ENCODE measurements at regions not wholly inside any gene's neighbourhood (a gene's known extent, or its start where the extent isn't known, plus 50 kb on each side); places are given as distances from the start of the nearest gene placed in this dataset.
"Not testable (repeated sequence)": the region's sequence is repeated elsewhere in the genome, so short reads cannot be mapped to it uniquely, and the experiment has no call there.

DNA sequence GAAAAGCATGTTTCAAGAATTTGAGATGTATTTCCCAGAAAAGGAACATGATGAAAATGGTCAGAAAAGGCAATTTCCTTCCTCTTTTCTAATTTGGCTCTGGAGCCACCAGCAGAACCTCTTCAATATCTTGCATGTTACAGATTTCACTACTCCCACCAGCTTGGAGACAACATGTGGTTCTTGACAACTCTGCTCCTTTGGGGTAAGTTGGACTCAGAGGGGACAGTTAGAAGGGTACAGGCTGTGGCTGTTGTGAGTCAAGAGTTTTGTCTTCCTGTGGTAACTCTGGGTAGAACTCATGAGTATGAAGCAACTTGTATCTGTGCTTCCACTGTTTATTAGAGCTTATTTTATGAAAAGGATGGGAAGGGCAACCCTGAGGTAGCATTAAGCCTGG, 96.9 kb downstream of the FAM72B start:
- not testable (repeated sequence) for DNase-seq (ENCODE audit: extremely low read depth in 1 of 11, low read depth in 9 of 11, low spot score in 4 of 11)

DNA sequence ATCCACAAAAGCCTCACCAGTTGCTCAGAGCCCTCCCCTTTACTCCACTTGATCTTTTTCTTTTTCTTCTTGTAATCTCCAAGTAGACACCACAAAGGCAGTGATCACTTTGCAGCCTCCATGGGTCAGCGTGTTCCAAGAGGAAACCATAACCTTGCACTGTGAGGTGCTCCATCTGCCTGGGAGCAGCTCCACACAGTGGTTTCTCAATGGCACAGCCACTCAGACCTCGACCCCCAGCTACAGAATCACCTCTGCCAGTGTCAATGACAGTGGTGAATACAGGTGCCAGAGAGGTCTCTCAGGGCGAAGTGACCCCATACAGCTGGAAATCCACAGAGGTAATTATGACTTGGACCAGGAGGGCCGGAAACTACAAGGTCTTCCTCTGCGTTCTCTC, 95.6 kb downstream of the FAM72B start:
- DNase-seq (ENCODE audit: extremely low read depth in 1 of 11, low read depth in 9 of 11, low spot score in 4 of 11): not testable (repeated sequence)

DNA sequence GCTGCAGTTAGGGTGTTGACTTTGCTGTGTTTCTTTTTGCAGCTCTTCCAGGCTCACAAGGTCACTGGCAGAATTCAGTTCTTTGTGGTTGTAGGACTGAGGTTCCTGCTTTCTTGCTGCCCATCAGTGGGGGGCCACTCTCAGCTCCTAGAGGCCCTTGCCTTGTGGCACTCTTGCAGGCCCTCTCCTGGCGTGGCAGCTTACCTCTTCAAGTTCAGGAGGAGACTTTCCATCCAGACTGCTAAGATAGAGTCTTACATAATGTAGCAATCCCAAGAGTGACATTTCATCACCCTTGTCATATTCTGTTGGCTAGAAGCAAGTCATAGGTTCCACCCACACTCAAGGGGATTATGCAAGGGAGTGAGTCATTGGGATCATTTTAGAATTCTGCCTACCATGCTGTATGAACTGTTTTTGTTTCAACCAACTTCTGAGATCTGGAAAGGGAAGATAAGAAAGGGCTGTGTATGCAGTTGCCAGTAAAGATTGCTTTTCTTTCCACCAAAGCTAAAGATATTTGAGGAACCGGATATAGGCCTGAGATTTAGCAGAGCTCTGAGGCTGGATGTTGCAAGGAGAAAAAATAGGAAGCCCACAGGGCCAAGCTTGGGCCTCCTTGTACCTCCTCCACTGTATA, 91.7 kb downstream of the FAM72B start:
- not testable (repeated sequence) for DNase-seq (ENCODE audit: extremely low read depth in 1 of 11, low read depth in 9 of 11, low spot score in 4 of 11)

DNA sequence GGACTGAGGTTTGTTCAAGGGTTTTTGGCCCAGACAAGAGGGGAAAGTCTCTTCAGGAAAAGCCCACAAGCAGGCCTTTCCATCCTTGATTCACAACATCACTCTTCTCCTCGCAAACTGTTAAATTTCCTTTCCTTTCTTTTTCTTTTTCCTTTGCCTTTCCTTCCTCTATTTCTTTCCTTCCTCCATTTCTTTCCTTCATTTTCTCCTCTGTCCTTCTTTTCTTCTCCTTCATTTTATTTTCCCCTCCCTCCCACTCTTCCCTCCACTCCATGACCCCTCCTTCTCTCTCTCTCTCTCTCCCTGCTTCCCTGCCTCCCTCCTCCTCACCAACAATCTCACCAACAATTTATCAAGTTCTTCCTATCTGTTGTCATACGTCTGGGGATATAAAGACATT, 89.1 kb downstream of the FAM72B start:
- not testable (repeated sequence) for DNase-seq (ENCODE audit: extremely low read depth in 1 of 11, low read depth in 9 of 11, low spot score in 4 of 11)

GRCh38 chr1:121097127-121097866, 86.8 kb downstream of the FAM72B start:
- peak in 7 of 11 donors; percentile 41 to 73 (median 63) for DNase-seq (ENCODE audit: extremely low read depth in 1 of 11, low read depth in 9 of 11, low spot score in 4 of 11)

GRCh38 chr1:121097867-121098215, 86.3 kb downstream of the FAM72B start:
- peak in 1 of 11 donors; percentile 6 for DNase-seq (ENCODE audit: extremely low read depth in 1 of 11, low read depth in 9 of 11, low spot score in 4 of 11)

DNA sequence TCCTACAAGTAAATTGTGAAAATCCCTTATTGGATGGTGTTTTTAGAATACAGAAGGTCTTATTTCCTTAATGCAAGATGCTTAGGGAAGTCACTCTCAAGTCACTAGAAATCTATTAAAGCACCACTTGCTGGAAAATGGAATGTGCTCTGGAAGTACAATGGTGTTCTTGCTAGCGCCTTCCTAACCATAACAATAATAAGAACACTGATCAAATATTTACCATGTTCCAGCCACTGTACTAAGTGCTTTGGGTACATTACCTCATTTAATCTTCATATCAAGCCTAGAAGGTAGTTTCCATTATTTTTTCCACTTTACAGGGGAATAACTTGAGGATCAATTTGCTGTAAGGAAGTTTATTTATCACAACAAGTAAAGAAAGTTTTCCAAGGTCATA, 75.1 kb downstream of the FAM72B start:
- DNase-seq (ENCODE audit: extremely low read depth in 1 of 11, low read depth in 9 of 11, low spot score in 4 of 11): not testable (repeated sequence)

DNA sequence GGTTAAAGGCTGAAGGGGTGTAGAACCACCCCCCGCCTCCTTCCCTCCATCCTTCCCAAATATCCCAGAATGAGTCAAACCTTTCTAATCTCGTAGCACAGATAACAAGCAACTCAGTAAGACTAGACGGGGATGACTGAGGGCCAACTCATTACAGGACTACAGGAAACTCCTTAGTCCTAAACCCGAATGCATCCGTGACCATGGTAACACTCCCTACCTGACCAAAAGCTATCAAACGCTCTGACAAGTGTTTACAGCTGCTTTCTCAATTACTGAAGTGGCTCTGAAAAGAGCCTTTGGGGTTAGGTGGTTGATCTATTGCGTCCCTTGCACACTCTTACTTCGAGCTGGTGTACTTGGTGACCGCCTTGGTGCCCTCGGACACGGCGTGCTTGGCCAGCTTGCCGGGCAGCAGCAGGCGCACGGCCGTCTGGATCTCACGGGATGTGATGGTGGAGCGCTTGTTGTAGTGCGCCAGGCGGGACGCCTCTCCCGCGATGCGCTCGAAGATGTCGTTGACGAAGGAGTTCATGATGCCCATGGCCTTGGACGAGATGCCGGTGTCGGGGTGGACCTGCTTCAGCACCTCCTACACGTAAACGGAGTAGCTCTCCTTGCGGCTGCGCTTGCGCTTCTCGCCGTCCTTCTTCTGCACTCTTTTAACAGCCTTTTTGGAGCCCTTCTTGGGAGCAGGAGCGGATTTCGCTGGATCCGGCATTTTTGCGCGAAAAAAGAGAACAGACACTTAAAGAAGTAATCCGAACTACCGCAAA, 67.4 kb downstream of the FAM72B start:
- DNase-seq (ENCODE audit: extremely low read depth in 1 of 11, low read depth in 9 of 11, low spot score in 4 of 11): peak in 4 of 11 donors; percentile 4 to 18 (median 11)

DNA sequence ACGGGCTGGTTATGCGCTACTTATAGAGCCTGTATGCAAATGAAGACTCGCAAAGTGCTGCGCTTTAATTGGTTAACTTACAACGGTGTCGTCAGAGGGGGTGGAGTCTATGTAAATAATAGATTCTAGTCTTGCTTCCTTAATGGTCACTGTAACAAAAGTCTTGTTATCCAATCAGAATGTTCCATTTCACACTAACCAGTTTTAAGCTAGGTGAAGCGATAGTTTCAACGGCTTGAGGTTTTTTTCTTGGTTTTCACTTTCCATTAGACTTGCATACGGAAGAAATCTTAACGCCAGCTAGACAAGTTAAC, 66.9 kb downstream of the FAM72B start:
- DNase-seq (ENCODE audit: extremely low read depth in 1 of 11, low read depth in 9 of 11, low spot score in 4 of 11): not testable (repeated sequence)

DNA sequence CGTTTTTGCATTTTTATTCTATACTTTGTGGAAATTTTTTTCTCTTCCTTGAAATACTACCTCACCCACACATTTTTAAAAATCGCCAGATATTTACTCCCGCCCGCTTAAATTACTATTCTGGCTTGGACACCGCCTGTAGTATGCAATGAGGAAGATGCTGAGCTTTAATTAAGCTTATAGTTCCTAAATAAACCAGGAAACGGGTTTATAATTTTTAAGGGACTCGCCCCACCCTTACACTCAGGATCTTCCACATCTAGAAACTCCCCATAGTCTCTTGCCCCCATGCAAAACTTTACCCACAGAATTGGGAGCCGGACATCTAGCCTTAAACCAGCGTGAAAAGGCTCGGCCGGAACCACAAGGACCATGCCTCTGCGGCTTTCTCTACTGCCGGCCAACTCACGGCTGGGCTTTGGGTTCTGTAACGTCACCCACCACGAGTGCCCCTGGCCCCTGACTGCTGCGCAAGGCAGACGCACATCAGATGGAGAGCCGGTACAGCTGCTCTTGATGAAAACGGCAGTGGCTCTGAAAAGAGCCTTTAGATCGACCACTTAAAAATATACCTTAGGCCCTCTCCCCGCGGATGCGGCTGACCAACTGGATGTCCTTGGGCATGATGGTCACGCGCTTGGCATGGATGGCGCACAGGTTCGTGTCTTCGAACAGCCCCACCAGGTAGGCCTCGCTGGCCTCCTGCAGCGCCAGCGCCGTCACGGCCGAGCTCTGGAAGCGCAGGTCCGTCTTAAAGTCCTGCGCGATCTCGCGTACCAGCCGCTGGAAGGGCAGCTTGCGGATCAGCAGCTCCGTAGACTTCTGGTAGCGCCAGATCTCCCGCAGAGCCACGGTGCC, 66.3 kb downstream of the FAM72B start:
- DNase-seq (ENCODE audit: extremely low read depth in 1 of 11, low read depth in 9 of 11, low spot score in 4 of 11): peak in 5 of 11 donors; percentile 0 to 19 (median 6)

Data from renal cortex interstitium (tissue), 11 donors.